Mucosa of descending colon (tissue), 3 donors: ENCODE measurements at regions not wholly inside any gene's neighbourhood (a gene's known extent, or its start where the extent isn't known, plus 50 kb on each side); places are given as distances from the start of the nearest gene placed in this dataset.
A peak's percentile ranks its signal among the peaks of the same experiment; 100 is the strongest.

Experiments
- ATAC-seq: fragments of 200-7000 bp; cut with Tn5 transposase; one replicate; pipeline ENCODE4 v1.9.1; 2020; ENCODE audit warnings: mild to moderate bottlenecking, moderate library complexity
- DNase-seq, 3 donors: peaks; one replicate each; pipeline ENCODE4 v3.0.0-alpha.2; 2020
- H3K36me3 ChIP-seq: fragments of 200-600 bp; one replicate; pipeline ENCODE4 v1.8.0; 2021; ENCODE audit warnings: low read depth, mild to moderate bottlenecking
- H3K4me1 ChIP-seq: fragments of 200-600 bp; one replicate; pipeline ENCODE4 v1.8.0; 2021; ENCODE audit warnings: low read depth, mild to moderate bottlenecking
- H3K4me3 ChIP-seq: fragments of 200-600 bp; one replicate; pipeline ENCODE4 v1.8.0; 2021; ENCODE audit warnings: mild to moderate bottlenecking
- H3K9me3 ChIP-seq: fragments of 200-600 bp; one replicate; pipeline ENCODE4 v1.8.0; 2021; ENCODE audit warnings: mild to moderate bottlenecking
- CTCF ChIP-seq: fragments of 200-600 bp; IDR thresholded peaks from one replicate; pipeline ENCODE4 v1.8.0; 2022; ENCODE audit warnings: antibody characterized with exemption, mild to moderate bottlenecking
- intact Hi-C, 2 donors: fragments of 100-400 bp; cut with DNase I in 1 of 2; cut with micrococcal nuclease in 1 of 2; formaldehyde crosslinking; loops; one replicate each; pipeline versions ENCODE4 v1.11.0 to v1.11.1; 2022; cut with DNase I, micrococcal nuclease
- donor health status: DM: no; HTN: no; CAD: no; lungs with moderate emphysema.
- donor health status: DM: no; HTN: no; CAD: no.
- donor health status: DM: no; HTN: yes; CAD: no.

DNA sequence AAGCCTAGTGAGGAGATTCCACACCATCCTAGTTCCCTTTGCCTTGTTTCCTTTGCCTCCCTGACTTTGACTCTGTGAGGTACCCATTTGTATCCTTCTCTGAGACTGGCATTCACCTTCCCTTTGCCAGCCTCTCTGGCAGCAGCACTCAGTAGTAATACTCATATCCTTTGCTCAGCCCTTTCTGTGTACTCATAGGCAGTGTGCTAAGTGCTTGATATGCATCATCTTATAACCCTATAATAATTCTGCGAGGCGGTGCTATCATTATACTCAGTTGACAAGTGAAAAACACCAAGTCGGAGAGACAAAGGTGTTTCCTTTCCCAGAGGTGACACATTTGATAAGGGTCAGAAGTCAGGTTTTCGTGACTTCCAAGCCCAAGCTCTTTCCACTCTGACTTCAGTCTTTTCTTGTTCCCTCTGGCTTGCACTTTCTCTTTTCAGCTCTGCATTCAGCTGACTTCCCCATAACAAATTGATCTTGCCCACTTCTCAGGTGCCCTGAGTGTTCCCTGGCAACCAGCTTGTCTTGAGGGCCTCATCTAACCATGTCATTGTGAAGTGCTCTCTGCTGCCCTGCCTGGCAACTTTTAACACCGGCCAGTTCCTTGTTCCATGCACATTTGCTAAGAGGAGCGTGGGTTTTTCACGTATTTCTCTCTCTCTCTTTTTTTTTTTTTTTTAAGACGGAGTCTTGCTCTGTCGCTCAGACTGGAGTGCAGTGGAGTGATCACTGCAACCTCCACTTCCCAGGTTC lies 94.5 kb upstream of the UPP2 start:
- no peak overlapping the region for H3K4me3 ChIP-seq
- no peaks in the 10 kb centered on the region for H3K4me1 ChIP-seq
- no peaks in the 10 kb centered on the region for H3K36me3 ChIP-seq
- DNase-seq (no peak), ATAC-seq (peak; percentile 58)
- no peaks in the 10 kb centered on the region for H3K9me3 ChIP-seq
- no peak for TF ChIP-seq CTCF
- intact Hi-C loops = loop anchor here (5.0 to 10.0 kb wide), 2 partner anchors 235 to 512 kb away; no protein-coding TSS in a partner anchor

- H3K36me3 ChIP-seq = no peaks in the 10 kb centered on the region
- H3K4me3 ChIP-seq = no peak overlapping the region
- DNase-seq (no peak), ATAC-seq (no peak)
- no peak for TF ChIP-seq CTCF
- no peaks in the 10 kb centered on the region for H3K9me3 ChIP-seq
- intact Hi-C loops = loop anchor here in 1 of 2 donors (10.0 kb wide), 1 partner anchor 509 kb away; no protein-coding TSS in a partner anchor
- no peaks in the 10 kb centered on the region for H3K4me1 ChIP-seq
Measured at GRCh38 chr2:158004126-158004764, 97.4 kb upstream of the UPP2 start.

- intact Hi-C loops = loop anchor here in 1 of 2 donors (10.0 kb wide), 1 partner anchor 507 kb away; no protein-coding TSS in a partner anchor
- no peaks in the 10 kb centered on the region for H3K9me3 ChIP-seq
- no peaks in the 10 kb centered on the region for H3K4me1 ChIP-seq
- TF ChIP-seq CTCF = no peak
- H3K36me3 ChIP-seq = no peaks in the 10 kb centered on the region
- no peak overlapping the region for H3K4me3 ChIP-seq
- DNase-seq = no peak
- ATAC-seq = no peak
Measured at GRCh38 chr2:158002079-158002478, 99.6 kb upstream of the UPP2 start.

DNA sequence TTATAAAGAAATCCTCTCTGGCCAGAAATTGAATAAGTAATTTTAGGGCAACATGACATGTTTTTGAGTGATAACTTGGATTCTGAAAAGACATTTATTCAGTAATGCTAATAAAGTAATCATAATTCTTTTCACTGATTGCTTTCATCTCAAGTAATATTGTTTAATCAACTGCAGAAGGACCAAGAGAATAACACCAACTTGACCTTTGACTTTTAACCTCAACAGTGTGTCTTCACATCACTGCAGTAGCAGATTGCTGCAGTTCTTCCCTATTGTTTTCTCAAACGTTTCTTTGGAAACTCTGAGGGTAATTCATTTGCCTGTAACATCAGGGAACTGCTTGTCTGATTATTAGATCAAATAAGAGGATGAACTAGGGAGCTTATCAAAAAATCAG lies 104.9 kb upstream of the UPP2 start:
- DNase-seq = no peak
- Histone ChIP-seq H3K4me3 (no peak overlapping the region), H3K9me3 (no peaks in the 10 kb centered on the region), H3K4me1 (no peaks in the 10 kb centered on the region), H3K36me3 (no peaks in the 10 kb centered on the region)
- intact Hi-C loops = no loop called here
- ATAC-seq = no peak
- no peak for TF ChIP-seq CTCF

GRCh38 chr2:157995117-157995516 lies 106.6 kb upstream of the UPP2 start:
- no peak for TF ChIP-seq CTCF
- ATAC-seq (no peak), DNase-seq (no peak)
- Histone ChIP-seq H3K36me3 (no peaks in the 10 kb centered on the region), H3K9me3 (no peaks in the 10 kb centered on the region), H3K4me3 (no peak overlapping the region), H3K4me1 (no peaks in the 10 kb centered on the region)
- intact Hi-C loops = no loop called here
